ENCODE measurements at regions not wholly inside any gene's neighbourhood (a gene's known extent, or its start where the extent isn't known, plus 50 kb on each side); places are given as distances from the start of the nearest gene placed in this dataset.

- ATAC-seq (ENCODE audit: low FRiP score) (no peak), DNase-seq (ENCODE audit: low spot score) (no peak)
- TF ChIP-seq CTCF (IDR thresholded peaks at IDR 0.05), result no peak
Measured at GRCh38 chr2:2570871-2571270, 239.8 kb upstream of the MYT1L start.

GRCh38 chr2:2570360-2570759 is 239.3 kb upstream of the MYT1L start:
- no peak for TF ChIP-seq CTCF (IDR thresholded peaks at IDR 0.05)
- ATAC-seq (ENCODE audit: low FRiP score), result no peak
- no peak for DNase-seq (ENCODE audit: low spot score)

GRCh38 chr2:2569836-2570235 is 238.8 kb upstream of the MYT1L start:
- DNase-seq (ENCODE audit: low spot score) (no peak), ATAC-seq (ENCODE audit: low FRiP score) (no peak)
- no peak for TF ChIP-seq CTCF (IDR thresholded peaks at IDR 0.05)

- no peak for DNase-seq (ENCODE audit: low spot score)
- TF ChIP-seq CTCF (IDR thresholded peaks at IDR 0.05), result no peak
- no peak for ATAC-seq (ENCODE audit: low FRiP score)
Measured at GRCh38 chr2:2569306-2569705, 238.2 kb upstream of the MYT1L start.

- no peak for DNase-seq (ENCODE audit: low spot score)
- ATAC-seq (ENCODE audit: low FRiP score), result no peak
- TF ChIP-seq CTCF (IDR thresholded peaks at IDR 0.05), result no peak
Measured at GRCh38 chr2:2568411-2568810, 237.3 kb upstream of the MYT1L start.

GRCh38 chr2:2567776-2568175 is 236.7 kb upstream of the MYT1L start:
- TF ChIP-seq CTCF (IDR thresholded peaks at IDR 0.05), result no peak
- ATAC-seq (ENCODE audit: low FRiP score) (no peak), DNase-seq (ENCODE audit: low spot score) (no peak)

- no peak for DNase-seq (ENCODE audit: low spot score)
- no peak for TF ChIP-seq CTCF (IDR thresholded peaks at IDR 0.05)
- ATAC-seq (ENCODE audit: low FRiP score), result no peak
Measured at GRCh38 chr2:2566396-2567323, 235.6 kb upstream of the MYT1L start.
